HEK293 (cell line): ENCODE measurements at regions not wholly inside any gene's neighbourhood (a gene's known extent, or its start where the extent isn't known, plus 50 kb on each side); places are given as distances from the start of the nearest gene placed in this dataset.

Source experiments
- ZBTB8A ChIP-seq: fragments of 450-650 bp; formaldehyde crosslinking; IDR thresholded peaks from 2 replicates; pipeline ENCODE4 v1.5.1; 2016; ENCODE audit warnings: missing biosample characterization, missing genetic modification characterization
- TF ChIP-seq, protein P1 (sequence below): fragments of 450-650 bp; formaldehyde crosslinking; IDR thresholded peaks from 2 replicates; pipeline ENCODE4 v1.5.1; 2017; ENCODE audit warnings: missing biosample characterization, missing genetic modification characterization
- TF ChIP-seq, protein P2 (sequence below): fragments of 450-650 bp; formaldehyde crosslinking; IDR thresholded peaks from 2 replicates; pipeline ENCODE4 v1.5.1; 2016; ENCODE audit warnings: missing biosample characterization, missing genetic modification characterization

DNA sequence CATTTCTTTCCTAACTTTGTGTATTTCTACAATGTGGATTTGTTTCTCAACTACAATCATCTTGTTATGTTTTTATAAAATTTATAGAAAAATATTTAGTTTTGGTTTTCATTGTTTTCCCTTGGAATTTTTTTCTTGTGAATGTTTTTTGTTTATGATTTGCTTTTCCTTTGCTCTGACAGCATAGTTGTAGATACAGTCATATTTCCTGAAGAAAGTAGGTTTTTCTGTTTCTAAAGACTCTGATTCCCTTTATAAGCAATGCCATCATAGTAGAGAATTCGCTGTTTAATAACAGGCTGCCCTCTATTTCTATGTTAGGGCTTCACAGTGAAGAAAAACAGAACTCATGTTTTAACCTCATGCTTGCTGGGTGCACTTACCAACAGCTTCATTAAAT lies 482.3 kb downstream of the ZBBX start:
- TF ChIP-seq, protein P1, sequence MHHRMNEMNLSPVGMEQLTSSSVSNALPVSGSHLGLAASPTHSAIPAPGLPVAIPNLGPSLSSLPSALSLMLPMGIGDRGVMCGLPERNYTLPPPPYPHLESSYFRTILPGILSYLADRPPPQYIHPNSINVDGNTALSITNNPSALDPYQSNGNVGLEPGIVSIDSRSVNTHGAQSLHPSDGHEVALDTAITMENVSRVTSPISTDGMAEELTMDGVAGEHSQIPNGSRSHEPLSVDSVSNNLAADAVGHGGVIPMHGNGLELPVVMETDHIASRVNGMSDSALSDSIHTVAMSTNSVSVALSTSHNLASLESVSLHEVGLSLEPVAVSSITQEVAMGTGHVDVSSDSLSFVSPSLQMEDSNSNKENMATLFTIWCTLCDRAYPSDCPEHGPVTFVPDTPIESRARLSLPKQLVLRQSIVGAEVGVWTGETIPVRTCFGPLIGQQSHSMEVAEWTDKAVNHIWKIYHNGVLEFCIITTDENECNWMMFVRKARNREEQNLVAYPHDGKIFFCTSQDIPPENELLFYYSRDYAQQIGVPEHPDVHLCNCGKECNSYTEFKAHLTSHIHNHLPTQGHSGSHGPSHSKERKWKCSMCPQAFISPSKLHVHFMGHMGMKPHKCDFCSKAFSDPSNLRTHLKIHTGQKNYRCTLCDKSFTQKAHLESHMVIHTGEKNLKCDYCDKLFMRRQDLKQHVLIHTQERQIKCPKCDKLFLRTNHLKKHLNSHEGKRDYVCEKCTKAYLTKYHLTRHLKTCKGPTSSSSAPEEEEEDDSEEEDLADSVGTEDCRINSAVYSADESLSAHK (tag by site-specific recombination) = no peak
- TF ChIP-seq ZBTB8A (tag by site-specific recombination) = no peak
- TF ChIP-seq, protein P2, sequence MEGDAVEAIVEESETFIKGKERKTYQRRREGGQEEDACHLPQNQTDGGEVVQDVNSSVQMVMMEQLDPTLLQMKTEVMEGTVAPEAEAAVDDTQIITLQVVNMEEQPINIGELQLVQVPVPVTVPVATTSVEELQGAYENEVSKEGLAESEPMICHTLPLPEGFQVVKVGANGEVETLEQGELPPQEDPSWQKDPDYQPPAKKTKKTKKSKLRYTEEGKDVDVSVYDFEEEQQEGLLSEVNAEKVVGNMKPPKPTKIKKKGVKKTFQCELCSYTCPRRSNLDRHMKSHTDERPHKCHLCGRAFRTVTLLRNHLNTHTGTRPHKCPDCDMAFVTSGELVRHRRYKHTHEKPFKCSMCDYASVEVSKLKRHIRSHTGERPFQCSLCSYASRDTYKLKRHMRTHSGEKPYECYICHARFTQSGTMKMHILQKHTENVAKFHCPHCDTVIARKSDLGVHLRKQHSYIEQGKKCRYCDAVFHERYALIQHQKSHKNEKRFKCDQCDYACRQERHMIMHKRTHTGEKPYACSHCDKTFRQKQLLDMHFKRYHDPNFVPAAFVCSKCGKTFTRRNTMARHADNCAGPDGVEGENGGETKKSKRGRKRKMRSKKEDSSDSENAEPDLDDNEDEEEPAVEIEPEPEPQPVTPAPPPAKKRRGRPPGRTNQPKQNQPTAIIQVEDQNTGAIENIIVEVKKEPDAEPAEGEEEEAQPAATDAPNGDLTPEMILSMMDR (tag by site-specific recombination) = no peak
